ENCODE measurements at regions not wholly inside any gene's neighbourhood (a gene's known extent, or its start where the extent isn't known, plus 50 kb on each side); places are given as distances from the start of the nearest gene placed in this dataset.

DNA sequence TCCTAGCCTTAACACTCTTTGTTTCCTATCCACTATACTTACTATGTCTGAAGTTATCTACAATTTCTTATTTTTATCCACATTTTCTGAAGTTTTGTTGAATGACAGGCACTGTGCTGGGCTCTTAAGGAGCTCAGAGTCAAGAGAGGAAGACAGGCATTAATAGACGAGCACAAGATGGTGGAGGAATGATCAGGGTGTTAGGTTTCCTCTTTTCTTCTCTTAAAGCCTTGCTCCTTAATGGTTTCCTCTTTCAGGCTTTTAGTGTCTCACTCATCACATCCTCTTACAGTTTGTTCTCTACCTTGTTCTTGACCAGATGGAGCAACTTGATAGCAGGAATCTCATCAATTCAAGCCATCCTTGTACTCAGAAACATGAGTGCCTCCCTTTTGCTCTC lies 52.9 kb upstream of the BCL6 start:
- H3K4me3 ChIP-seq (replicated peaks in 1 of 3; ENCODE audit: insufficient read depth in 1 of 3, low read depth in 1 of 3, low read length in 3 of 3) = no peak overlapping the region
- H3K4me2 ChIP-seq (ENCODE audit: insufficient read depth, low read length) = no peak overlapping the region
- no peak for DNase-seq (ENCODE audit: low read depth, low spot score)
- CTCF ChIA-PET = interaction anchor here (2.3 kb wide), 1 partner anchor 10 kb away, joined by 6 read pairs; no protein-coding TSS in a partner anchor
- intact Hi-C loops (cut with micrococcal nuclease) = no loop called here
- no peak overlapping the region for H3K9ac ChIP-seq (replicated peaks; ENCODE audit: extremely low read depth, insufficient read depth, low read length)
- no TSS peak for BruUV-seq (replicated peaks)
- no peaks in the 10 kb centered on the region for H3K9me1 ChIP-seq (replicated peaks; ENCODE audit: control insufficient read depth, extremely low read depth, insufficient read depth, low read length)
- POLR2A ChIA-PET = no interaction called here
- no peaks in the 10 kb centered on the region for H3K36me3 ChIP-seq (ENCODE audit: control insufficient read depth in 2 of 2, extremely low read depth in 1 of 2, insufficient read depth in 2 of 2, low read length in 2 of 2)
- H3K4me1 ChIP-seq (ENCODE audit: control insufficient read depth, extremely low read depth, insufficient read depth, low read length) = no peaks in the 10 kb centered on the region
- no peaks in the 10 kb centered on the region for H4K20me1 ChIP-seq (replicated peaks; ENCODE audit: control insufficient read depth, extremely low read depth, insufficient read depth, low read length)
- H2AFZ ChIP-seq (ENCODE audit: low read depth, low read length) = no peak overlapping the region
- no peak for FAIRE-seq
- H3K79me2 ChIP-seq (ENCODE audit: control insufficient read depth, insufficient read depth, low read length) = no peaks in the 10 kb centered on the region
- peaks cover 0 to 3% of the 10 kb centered on the region in 2 experiments for H3K27me3 ChIP-seq (ENCODE audit: control insufficient read depth in 2 of 2, insufficient read depth in 2 of 2, low read length in 2 of 2)
- no peak for TF ChIP-seq GATA2 (IDR thresholded peaks at IDR 0.05; ENCODE audit: insufficient read depth, insufficient read length, low read depth, low read length)
- no peak for TF ChIP-seq POLR2A (IDR thresholded peaks at IDR 0.05; ENCODE audit: low read depth, low read length)
- no peak for TF ChIP-seq EZH2 (IDR thresholded peaks at IDR 0.05; ENCODE audit: borderline replicate concordance, low read depth, low read length, severe bottlenecking)
- no peak for TF ChIP-seq JUN (IDR thresholded peaks at IDR 0.05; ENCODE audit: borderline replicate concordance, insufficient read depth, insufficient read length, low read depth)
- TF ChIP-seq, protein P1, sequence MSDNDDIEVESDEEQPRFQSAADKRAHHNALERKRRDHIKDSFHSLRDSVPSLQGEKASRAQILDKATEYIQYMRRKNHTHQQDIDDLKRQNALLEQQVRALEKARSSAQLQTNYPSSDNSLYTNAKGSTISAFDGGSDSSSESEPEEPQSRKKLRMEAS (IDR thresholded peaks at IDR 0.05; ENCODE audit: insufficient read depth, insufficient read length) = no peak
- no peak for TF ChIP-seq MYC (IDR thresholded peaks at IDR 0.05; ENCODE audit: low read depth, low read length)
- TF ChIP-seq, protein P2, sequence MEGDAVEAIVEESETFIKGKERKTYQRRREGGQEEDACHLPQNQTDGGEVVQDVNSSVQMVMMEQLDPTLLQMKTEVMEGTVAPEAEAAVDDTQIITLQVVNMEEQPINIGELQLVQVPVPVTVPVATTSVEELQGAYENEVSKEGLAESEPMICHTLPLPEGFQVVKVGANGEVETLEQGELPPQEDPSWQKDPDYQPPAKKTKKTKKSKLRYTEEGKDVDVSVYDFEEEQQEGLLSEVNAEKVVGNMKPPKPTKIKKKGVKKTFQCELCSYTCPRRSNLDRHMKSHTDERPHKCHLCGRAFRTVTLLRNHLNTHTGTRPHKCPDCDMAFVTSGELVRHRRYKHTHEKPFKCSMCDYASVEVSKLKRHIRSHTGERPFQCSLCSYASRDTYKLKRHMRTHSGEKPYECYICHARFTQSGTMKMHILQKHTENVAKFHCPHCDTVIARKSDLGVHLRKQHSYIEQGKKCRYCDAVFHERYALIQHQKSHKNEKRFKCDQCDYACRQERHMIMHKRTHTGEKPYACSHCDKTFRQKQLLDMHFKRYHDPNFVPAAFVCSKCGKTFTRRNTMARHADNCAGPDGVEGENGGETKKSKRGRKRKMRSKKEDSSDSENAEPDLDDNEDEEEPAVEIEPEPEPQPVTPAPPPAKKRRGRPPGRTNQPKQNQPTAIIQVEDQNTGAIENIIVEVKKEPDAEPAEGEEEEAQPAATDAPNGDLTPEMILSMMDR (IDR thresholded peaks at IDR 0.05; ENCODE audit: extremely low read depth in 1 of 2, insufficient read depth in 1 of 2, low read depth in 1 of 2, low read length in 2 of 2) = no peak
- TF ChIP-seq FOS (IDR thresholded peaks at IDR 0.05; ENCODE audit: borderline replicate concordance, insufficient read depth, low read length) = no peak
- TF ChIP-seq POLR2AphosphoS5 (IDR thresholded peaks at IDR 0.05; ENCODE audit: insufficient read depth, low read depth, low read length) = no peak
- no peak overlapping the region for H3K27ac ChIP-seq (ENCODE audit: insufficient read depth, low read depth, low read length)
- dilution Hi-C loops (cut with MboI; ENCODE audit: extremely low pct_ligation_motif_present, low sequenced_read_pairs) = no loop called here
- H3K9me3 ChIP-seq (replicated peaks; ENCODE audit: control insufficient read depth, insufficient read depth, low read length) = no peaks in the 10 kb centered on the region
